Hepatocyte (in vitro differentiated cells): ENCODE measurements at regions not wholly inside any gene's neighbourhood (a gene's known extent, or its start where the extent isn't known, plus 50 kb on each side); places are given as distances from the start of the nearest gene placed in this dataset.
A peak's percentile ranks its signal among the peaks of the same experiment; 100 is the strongest.

Experiments used
- DNase-seq: peaks from one replicate; pipeline ENCODE4 v3.0.0-alpha.2; 2016; ENCODE audit warnings: low spot score
- H2AFZ ChIP-seq: fragments of 200-600 bp; sonication (generic); 2 replicates; pipeline ENCODE4 v1.6.0; 2016; ENCODE audit warnings: antibody characterized with exemption, mild to moderate bottlenecking
- H3K27ac ChIP-seq: fragments of 200-600 bp; sonication (generic); 2 replicates; pipeline ENCODE4 v1.5.1; 2016; ENCODE audit warnings: mild to moderate bottlenecking
- H3K27me3 ChIP-seq: fragments of 200-600 bp; sonication (generic); 2 replicates; pipeline ENCODE4 v1.6.1; 2016
- H3K36me3 ChIP-seq: fragments of 200-600 bp; sonication (generic); replicated peaks from 2 replicates; pipeline ENCODE4 v1.5.1; 2016; ENCODE audit warnings: low read depth; ENCODE audit not compliant: insufficient read depth
- H3K4me1 ChIP-seq: fragments of 200-600 bp; sonication (generic); 2 replicates; pipeline ENCODE4 v1.5.1; 2016; ENCODE audit warnings: mild to moderate bottlenecking, moderate library complexity; ENCODE audit not compliant: insufficient read depth
- H3K4me2 ChIP-seq: fragments of 200-600 bp; sonication (generic); 2 replicates; pipeline ENCODE4 v1.6.0; 2016
- H3K4me3 ChIP-seq: fragments of 200-600 bp; sonication (generic); 2 replicates; pipeline ENCODE4 v1.5.1; 2016; ENCODE audit warnings: mild to moderate bottlenecking
- H3K79me2 ChIP-seq: fragments of 200-600 bp; sonication (generic); 2 replicates; pipeline ENCODE4 v1.6.0; 2017; ENCODE audit warnings: mild to moderate bottlenecking
- H3K9me2 ChIP-seq: fragments of 200-600 bp; sonication (generic); replicated peaks from 2 replicates; pipeline ENCODE4 v1.6.0; 2017; ENCODE audit warnings: mild to moderate bottlenecking; ENCODE audit not compliant: insufficient read depth
- H3K9me3 ChIP-seq: fragments of 200-600 bp; sonication (generic); 2 replicates; pipeline ENCODE4 v1.5.1; 2016; ENCODE audit warnings: low read depth, mild to moderate bottlenecking
- H4K20me1 ChIP-seq: fragments of 200-600 bp; sonication (generic); 2 replicates; pipeline ENCODE4 v1.6.0; 2016; ENCODE audit warnings: mild to moderate bottlenecking; ENCODE audit not compliant: insufficient read depth, poor library complexity, severe bottlenecking
- EZH2 ChIP-seq: fragments of 200-600 bp; sonication (generic); IDR thresholded peaks from 2 replicates; pipeline ENCODE4 v1.6.1; 2016; ENCODE audit warnings: antibody characterized with exemption, mild to moderate bottlenecking, borderline replicate concordance
- EZH2phosphoT487 ChIP-seq: fragments of 200-600 bp; sonication (generic); IDR thresholded peaks from one replicate; pipeline ENCODE4 v1.6.1; 2018; ENCODE audit warnings: antibody characterized with exemption, mild to moderate bottlenecking, low read depth, moderate library complexity; ENCODE audit not compliant: unreplicated experiment, severe bottlenecking
- WGBS: methylation state at CpG from one replicate; pipeline ENCODE4 v1.1.6; 2016; ENCODE audit warnings: low lambda C conversion rate; ENCODE audit errors: missing lambda C conversion rate; 5-methylcytosine and 5-hydroxymethylcytosine counted together
- TF ChIP-seq, protein P1 (sequence below): fragments of 200-600 bp; sonication (generic); IDR thresholded peaks from 2 replicates; pipeline ENCODE4 v1.5.1; 2016; ENCODE audit warnings: antibody characterized with exemption, mild to moderate bottlenecking; ENCODE audit not compliant: poor library complexity

- Histone ChIP-seq H3K27me3 (no peaks in the 10 kb centered on the region), H3K4me2 (no peak overlapping the region), H4K20me1 (no peaks in the 10 kb centered on the region), H3K4me1 (peaks cover 13% of the 10 kb centered on the region), H2AFZ (no peak overlapping the region), H3K4me3 (no peak overlapping the region), H3K27ac (no peak overlapping the region), H3K9me3 (no peaks in the 10 kb centered on the region), H3K79me2 (no peaks in the 10 kb centered on the region), H3K36me3 (no peaks in the 10 kb centered on the region), H3K9me2 (no peaks in the 10 kb centered on the region)
- WGBS, result 94% methylated on average over 1 of the region's 1 CpG
- no peak for TF ChIP-seq EZH2phosphoT487
- TF ChIP-seq EZH2, result no peak
- TF ChIP-seq, protein P1, sequence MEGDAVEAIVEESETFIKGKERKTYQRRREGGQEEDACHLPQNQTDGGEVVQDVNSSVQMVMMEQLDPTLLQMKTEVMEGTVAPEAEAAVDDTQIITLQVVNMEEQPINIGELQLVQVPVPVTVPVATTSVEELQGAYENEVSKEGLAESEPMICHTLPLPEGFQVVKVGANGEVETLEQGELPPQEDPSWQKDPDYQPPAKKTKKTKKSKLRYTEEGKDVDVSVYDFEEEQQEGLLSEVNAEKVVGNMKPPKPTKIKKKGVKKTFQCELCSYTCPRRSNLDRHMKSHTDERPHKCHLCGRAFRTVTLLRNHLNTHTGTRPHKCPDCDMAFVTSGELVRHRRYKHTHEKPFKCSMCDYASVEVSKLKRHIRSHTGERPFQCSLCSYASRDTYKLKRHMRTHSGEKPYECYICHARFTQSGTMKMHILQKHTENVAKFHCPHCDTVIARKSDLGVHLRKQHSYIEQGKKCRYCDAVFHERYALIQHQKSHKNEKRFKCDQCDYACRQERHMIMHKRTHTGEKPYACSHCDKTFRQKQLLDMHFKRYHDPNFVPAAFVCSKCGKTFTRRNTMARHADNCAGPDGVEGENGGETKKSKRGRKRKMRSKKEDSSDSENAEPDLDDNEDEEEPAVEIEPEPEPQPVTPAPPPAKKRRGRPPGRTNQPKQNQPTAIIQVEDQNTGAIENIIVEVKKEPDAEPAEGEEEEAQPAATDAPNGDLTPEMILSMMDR, result no peak
- DNase-seq, result no peak
Measured at GRCh38 chr6:138719744-138720143, 53.8 kb upstream of the CCDC28A start.

DNA sequence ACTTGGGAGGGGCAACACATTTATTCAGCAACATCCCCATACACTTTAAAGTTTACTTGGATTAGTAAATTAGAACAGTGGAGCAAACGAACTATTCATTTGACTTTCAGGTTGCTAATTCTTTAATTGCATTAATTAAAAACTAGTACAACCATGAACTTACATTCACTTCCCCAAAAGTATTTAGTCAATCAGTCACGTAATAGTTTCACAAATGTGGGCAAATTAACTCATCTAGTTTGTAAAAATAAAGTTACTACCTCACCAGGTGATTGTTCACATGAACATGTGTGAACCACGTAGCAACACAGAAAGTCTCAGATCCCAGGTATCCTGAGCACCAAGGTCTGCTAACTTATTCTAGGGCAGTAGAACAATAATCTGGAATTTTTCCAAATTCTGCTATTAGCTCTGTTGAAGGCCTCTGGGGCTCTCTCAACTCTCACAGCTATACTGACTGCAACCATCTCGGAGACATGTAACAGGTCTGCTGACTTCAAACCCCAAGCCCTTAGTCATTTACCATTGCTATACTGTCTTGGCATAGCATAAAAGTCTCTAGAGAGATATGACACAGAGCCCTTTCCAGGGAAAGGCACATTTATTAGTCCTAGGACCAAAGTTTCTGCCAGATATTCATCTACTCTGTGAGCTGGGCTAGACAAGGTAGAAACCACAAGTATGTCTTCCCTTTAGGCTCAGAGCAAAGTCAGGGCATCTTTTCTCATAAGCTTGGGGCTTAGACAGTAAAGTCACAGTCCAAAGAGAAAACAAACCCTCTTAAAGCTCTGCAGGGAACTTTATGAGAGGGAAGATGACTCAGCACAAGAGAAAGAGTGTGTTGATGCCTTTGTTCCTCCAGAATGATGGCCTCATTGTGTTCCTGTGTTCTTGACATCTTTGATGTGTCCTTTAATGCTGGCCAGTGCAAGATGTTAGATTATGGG lies 50.9 kb upstream of the CCDC28A start:
- H3K4me1 ChIP-seq, result peaks cover 15% of the 10 kb centered on the region
- WGBS, result 85% methylated on average over 4 of the region's 4 CpGs
- H3K9me3 ChIP-seq, result no peaks in the 10 kb centered on the region
- H3K36me3 ChIP-seq, result no peaks in the 10 kb centered on the region
- H2AFZ ChIP-seq, result no peak overlapping the region
- H3K27me3 ChIP-seq, result no peaks in the 10 kb centered on the region
- no peak overlapping the region for H3K4me2 ChIP-seq
- H4K20me1 ChIP-seq, result no peaks in the 10 kb centered on the region
- H3K9me2 ChIP-seq, result no peaks in the 10 kb centered on the region
- peak; percentile 30 for DNase-seq
- H3K27ac ChIP-seq, result no peak overlapping the region
- no peaks in the 10 kb centered on the region for H3K79me2 ChIP-seq
- TF ChIP-seq EZH2phosphoT487 (no peak), EZH2 (no peak)
- TF ChIP-seq, protein P1, result no peak
- no peak overlapping the region for H3K4me3 ChIP-seq
